Neutrophil (primary cell): ENCODE measurements at regions not wholly inside any gene's neighbourhood (a gene's known extent, or its start where the extent isn't known, plus 50 kb on each side); places are given as distances from the start of the nearest gene placed in this dataset.

Experiments
- H3K27ac ChIP-seq: fragments of 200-600 bp; sonication (generic); 2 replicates; pipeline ENCODE4 v1.5.1; 2016; ENCODE audit warnings: mild to moderate bottlenecking, moderate library complexity
- H3K27me3 ChIP-seq: fragments of 200-600 bp; sonication (generic); 2 replicates; pipeline ENCODE4 v1.6.0; 2016; ENCODE audit warnings: mild to moderate bottlenecking
- H3K36me3 ChIP-seq: fragments of 200-600 bp; sonication (generic); 2 replicates; pipeline ENCODE4 v1.5.1; 2017
- H3K4me1 ChIP-seq, 2 experiments: fragments of 200-600 bp in 1 of 2; sonication (generic) in 1 of 2; 1 replicate in 1 of 2; 2 replicates in 1 of 2; pipeline versions ENCODE4 v1.5.1 to v1.6.1; 2013 to 2016; ENCODE audit warnings: low read depth in 1 of 2, low read length in 1 of 2, mild to moderate bottlenecking in 1 of 2, moderate library complexity in 1 of 2; ENCODE audit not compliant: control insufficient read depth in 1 of 2, insufficient read depth in 1 of 2
- H3K4me3 ChIP-seq, 2 experiments: fragments of 200-600 bp in 1 of 2; sonication (generic) in 1 of 2; 1 replicate in 1 of 2; 2 replicates in 1 of 2; pipeline ENCODE4 v1.5.1; 2013 to 2016; ENCODE audit warnings: low read depth in 1 of 2, low read length in 1 of 2, mild to moderate bottlenecking in 1 of 2, moderate library complexity in 1 of 2
- H3K9me3 ChIP-seq: fragments of 200-600 bp; sonication (generic); 2 replicates; pipeline ENCODE4 v1.5.1; 2016
- TF ChIP-seq, protein P1 (sequence below): fragments of 200-600 bp; sonication (generic); IDR thresholded peaks from 2 replicates; pipeline ENCODE4 v1.5.1; 2016; ENCODE audit warnings: antibody characterized with exemption

DNA sequence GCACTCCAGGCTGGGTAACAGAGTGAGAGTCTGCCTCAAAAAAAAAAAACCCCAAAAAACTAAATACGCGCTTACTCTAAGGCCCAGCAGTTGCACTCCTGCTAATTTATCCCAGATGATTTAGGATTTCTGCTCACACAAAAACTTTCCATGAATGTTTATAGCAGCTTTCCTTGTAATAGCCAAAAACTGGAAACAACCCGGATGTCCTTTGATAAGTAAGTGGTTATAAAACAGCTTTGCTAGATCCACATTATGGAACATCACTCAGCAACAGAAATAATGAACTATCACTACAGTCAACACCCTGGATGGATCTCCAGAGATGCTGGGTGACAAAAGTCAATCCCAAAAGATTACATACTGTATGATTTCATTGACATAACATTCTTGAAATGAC, 220.4 kb upstream of the JARID2 start:
- no peaks in the 10 kb centered on the region for H3K4me1 ChIP-seq
- H3K27ac ChIP-seq: no peak overlapping the region
- TF ChIP-seq, protein P1, sequence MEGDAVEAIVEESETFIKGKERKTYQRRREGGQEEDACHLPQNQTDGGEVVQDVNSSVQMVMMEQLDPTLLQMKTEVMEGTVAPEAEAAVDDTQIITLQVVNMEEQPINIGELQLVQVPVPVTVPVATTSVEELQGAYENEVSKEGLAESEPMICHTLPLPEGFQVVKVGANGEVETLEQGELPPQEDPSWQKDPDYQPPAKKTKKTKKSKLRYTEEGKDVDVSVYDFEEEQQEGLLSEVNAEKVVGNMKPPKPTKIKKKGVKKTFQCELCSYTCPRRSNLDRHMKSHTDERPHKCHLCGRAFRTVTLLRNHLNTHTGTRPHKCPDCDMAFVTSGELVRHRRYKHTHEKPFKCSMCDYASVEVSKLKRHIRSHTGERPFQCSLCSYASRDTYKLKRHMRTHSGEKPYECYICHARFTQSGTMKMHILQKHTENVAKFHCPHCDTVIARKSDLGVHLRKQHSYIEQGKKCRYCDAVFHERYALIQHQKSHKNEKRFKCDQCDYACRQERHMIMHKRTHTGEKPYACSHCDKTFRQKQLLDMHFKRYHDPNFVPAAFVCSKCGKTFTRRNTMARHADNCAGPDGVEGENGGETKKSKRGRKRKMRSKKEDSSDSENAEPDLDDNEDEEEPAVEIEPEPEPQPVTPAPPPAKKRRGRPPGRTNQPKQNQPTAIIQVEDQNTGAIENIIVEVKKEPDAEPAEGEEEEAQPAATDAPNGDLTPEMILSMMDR: no peak
- no peaks in the 10 kb centered on the region for H3K36me3 ChIP-seq
- H3K9me3 ChIP-seq: no peaks in the 10 kb centered on the region
- H3K4me3 ChIP-seq: no peak overlapping the region
- H3K27me3 ChIP-seq: no peaks in the 10 kb centered on the region

DNA sequence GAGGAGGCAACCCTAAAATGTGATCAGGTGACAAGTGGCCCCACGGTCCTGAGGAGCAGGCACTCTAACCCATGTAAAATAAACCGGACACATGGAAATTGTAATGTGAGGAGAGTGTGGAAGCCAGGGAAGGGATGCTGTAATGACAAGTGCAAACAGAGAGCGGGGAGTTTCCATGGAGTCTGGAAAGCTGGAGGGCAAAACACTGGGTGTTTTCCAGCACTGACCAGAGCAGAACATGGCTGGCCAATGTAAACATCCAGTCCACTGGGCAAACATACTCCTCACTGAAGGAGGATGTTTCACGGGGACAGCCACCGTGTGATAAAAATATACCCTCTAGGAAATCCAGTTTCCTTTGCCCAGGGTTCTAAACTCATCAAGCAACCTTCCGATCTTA, 219.0 kb upstream of the JARID2 start:
- H3K27ac ChIP-seq: no peak overlapping the region
- no peaks in the 10 kb centered on the region for H3K27me3 ChIP-seq
- H3K9me3 ChIP-seq: no peaks in the 10 kb centered on the region
- H3K4me3 ChIP-seq: no peak overlapping the region
- H3K36me3 ChIP-seq: no peaks in the 10 kb centered on the region
- no peaks in the 10 kb centered on the region for H3K4me1 ChIP-seq
- TF ChIP-seq, protein P1: no peak

GRCh38 chr6:15027472-15027871, 218.4 kb upstream of the JARID2 start:
- TF ChIP-seq, protein P1: no peak
- Histone ChIP-seq H3K4me1 (no peaks in the 10 kb centered on the region), H3K9me3 (no peaks in the 10 kb centered on the region), H3K4me3 (no peak overlapping the region), H3K36me3 (no peaks in the 10 kb centered on the region), H3K27ac (no peak overlapping the region), H3K27me3 (no peaks in the 10 kb centered on the region)

DNA sequence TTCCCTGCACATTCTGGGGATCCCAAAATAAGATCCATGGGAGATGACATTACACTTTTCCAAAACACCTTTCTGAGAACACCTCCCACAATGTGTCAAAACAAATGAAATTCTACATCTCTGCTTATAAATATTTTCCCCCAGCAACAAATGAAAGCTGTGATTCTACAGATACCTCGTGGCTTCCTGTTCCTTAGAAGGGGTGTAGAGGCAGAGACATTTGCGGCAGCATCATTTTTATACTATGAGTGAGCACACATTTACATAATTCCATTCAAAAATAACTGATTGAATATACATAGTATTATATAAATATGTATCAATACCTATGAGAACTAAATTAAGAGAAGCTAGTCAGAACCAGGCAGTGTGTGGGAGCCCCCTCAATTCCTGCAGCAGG, 213.9 kb upstream of the JARID2 start:
- Histone ChIP-seq H3K27me3 (no peaks in the 10 kb centered on the region), H3K4me1 (no peaks in the 10 kb centered on the region), H3K9me3 (no peaks in the 10 kb centered on the region), H3K36me3 (no peaks in the 10 kb centered on the region), H3K27ac (no peak overlapping the region), H3K4me3 (no peak overlapping the region)
- TF ChIP-seq, protein P1: no peak

DNA sequence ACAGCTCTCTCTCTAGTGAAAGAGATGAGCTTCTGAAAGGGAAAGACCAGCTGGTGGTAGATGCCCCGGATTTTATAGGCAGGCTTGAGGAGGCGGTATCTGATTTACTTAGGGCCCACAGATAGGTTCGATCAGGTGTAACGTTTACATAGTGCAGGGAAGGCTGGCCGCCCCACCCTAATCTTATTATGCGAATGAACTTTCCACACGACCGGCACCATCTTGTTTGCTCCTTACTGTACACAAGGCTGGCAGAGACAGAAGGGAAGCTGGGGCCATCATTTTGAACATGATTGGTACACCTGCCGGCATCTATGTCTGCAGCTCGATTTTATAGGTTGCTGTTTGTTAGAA, 212.0 kb upstream of the JARID2 start:
- TF ChIP-seq, protein P1: no peak
- Histone ChIP-seq H3K36me3 (no peaks in the 10 kb centered on the region), H3K4me3 (no peak overlapping the region), H3K9me3 (no peaks in the 10 kb centered on the region), H3K27ac (no peak overlapping the region), H3K4me1 (peaks cover 3 to 6% of the 10 kb centered on the region in 2 experiments), H3K27me3 (no peaks in the 10 kb centered on the region)

DNA sequence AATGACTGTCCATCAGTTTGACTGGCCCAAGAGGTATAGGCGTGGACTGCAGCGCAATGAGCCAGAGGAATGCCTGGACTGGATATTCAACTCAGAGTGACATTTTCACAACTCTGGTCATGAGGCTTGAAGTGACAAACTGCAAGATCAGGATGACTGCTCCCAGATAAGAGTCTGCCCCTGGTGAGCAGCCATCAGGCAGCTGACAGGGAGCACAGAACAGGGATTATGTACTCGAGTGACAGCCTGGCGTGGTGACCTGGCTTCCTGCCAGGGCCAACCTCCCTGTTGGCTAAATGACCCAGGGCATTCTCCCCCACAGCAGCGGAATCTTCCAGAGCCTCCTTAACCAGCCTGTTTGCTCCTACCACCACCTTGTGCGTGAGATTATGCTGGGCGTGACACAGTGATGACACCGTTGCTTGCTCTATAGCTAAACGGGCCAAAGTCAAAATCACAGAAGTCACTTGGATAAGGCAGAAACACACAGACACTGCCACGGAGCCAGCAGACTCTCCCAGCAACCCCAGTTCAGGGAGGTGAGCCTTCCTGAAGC, 209.1 kb upstream of the JARID2 start:
- Histone ChIP-seq H3K9me3 (no peaks in the 10 kb centered on the region), H3K27me3 (no peaks in the 10 kb centered on the region), H3K36me3 (no peaks in the 10 kb centered on the region), H3K4me1 (peaks cover 10 to 14% of the 10 kb centered on the region in 2 experiments), H3K4me3 (no peak overlapping the region), H3K27ac (no peak overlapping the region)
- TF ChIP-seq, protein P1: no peak
